AG04450 (cell line): ENCODE measurements at regions not wholly inside any gene's neighbourhood (a gene's known extent, or its start where the extent isn't known, plus 50 kb on each side); places are given as distances from the start of the nearest gene placed in this dataset.

Experiments
- CTCF ChIA-PET: fragments of 300-600, 350-600 bp; formaldehyde crosslinking; extraction: SDS; loops from one replicate; lab custom pipeline; 2022; ENCODE audit warnings: antibody characterized with exemption, inconsistent platforms; lab: Charles Lee
- POLR2A ChIA-PET: fragments of 350-600 bp; formaldehyde crosslinking; extraction: SDS; loops from one replicate; lab custom pipeline; 2021; ENCODE audit warnings: antibody characterized with exemption, inconsistent platforms; lab: Yijun Ruan, JAX
- DNase-seq: peaks from one replicate; pipeline ENCODE4 v3.0.0-alpha.2; 2011; ENCODE audit warnings: low read depth, low spot score
- H3K27ac ChIP-seq: one replicate; pipeline ENCODE4 v1.5.1; 2012; ENCODE audit warnings: low read depth, low read length, control low read depth
- H3K27me3 ChIP-seq: one replicate; pipeline ENCODE4 v1.6.0; 2012; ENCODE audit warnings: low read length; ENCODE audit not compliant: control insufficient read depth, insufficient read depth
- H3K4me3 ChIP-seq: 2 replicates; pipeline ENCODE4 v1.5.1; 2011; ENCODE audit warnings: mild to moderate bottlenecking, low read depth, low read length, control low read depth
- H3K9me3 ChIP-seq: 2 replicates; pipeline ENCODE4 v1.5.1; 2012; ENCODE audit warnings: low read length; ENCODE audit not compliant: control insufficient read depth, insufficient read depth
- TF ChIP-seq, protein P1 (sequence below): IDR thresholded peaks from 2 replicates; pipeline ENCODE4 v1.5.1; 2011; ENCODE audit warnings: low read depth, low read length, control low read depth, inconsistent platforms

DNA sequence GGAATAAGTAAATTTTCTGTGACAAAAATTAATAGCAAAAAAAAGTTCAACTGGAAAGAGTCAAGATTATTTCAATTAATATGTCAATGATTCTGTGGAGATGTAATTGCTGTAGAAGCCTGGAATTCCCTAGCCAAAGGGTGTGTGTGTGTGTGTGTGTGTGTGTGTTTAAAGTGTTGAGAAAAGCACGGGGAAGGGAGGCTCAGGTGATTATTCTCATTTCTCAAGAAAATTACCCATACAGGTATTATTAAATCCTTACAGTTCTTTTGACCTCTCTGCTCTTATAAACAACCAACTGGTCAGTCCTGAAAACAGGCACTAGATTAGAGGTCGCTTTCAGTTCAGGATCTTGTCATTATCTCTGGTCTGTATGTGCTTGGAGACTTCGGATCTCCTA, 129.3 kb upstream of the SASH1 start:
- no peak overlapping the region for H3K27ac ChIP-seq
- TF ChIP-seq, protein P1, sequence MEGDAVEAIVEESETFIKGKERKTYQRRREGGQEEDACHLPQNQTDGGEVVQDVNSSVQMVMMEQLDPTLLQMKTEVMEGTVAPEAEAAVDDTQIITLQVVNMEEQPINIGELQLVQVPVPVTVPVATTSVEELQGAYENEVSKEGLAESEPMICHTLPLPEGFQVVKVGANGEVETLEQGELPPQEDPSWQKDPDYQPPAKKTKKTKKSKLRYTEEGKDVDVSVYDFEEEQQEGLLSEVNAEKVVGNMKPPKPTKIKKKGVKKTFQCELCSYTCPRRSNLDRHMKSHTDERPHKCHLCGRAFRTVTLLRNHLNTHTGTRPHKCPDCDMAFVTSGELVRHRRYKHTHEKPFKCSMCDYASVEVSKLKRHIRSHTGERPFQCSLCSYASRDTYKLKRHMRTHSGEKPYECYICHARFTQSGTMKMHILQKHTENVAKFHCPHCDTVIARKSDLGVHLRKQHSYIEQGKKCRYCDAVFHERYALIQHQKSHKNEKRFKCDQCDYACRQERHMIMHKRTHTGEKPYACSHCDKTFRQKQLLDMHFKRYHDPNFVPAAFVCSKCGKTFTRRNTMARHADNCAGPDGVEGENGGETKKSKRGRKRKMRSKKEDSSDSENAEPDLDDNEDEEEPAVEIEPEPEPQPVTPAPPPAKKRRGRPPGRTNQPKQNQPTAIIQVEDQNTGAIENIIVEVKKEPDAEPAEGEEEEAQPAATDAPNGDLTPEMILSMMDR = no peak
- H3K4me3 ChIP-seq = no peak overlapping the region
- ChIA-PET CTCF (no interaction called here), POLR2A (no interaction called here)
- no peak for DNase-seq
- H3K9me3 ChIP-seq = no peaks in the 10 kb centered on the region
- no peaks in the 10 kb centered on the region for H3K27me3 ChIP-seq

DNA sequence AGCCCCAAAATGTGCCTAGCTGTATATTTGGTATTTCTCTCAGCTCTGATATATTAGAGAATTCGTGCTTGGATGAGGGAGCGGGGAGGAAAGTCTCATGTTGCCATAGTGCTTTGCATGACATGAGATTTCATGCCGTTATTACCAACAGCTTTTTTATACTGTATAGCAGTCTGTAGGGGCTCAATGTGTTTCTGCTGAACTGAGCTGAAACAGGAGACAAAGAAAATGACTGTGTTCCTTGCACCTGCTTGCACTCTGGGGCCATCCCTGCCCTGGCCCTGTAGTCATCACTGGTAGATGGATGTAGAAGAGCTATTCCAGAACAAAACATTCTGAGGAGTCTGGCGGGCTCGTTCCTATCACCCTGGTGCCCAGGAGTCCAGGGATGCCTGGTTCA, 128.0 kb upstream of the SASH1 start:
- no peaks in the 10 kb centered on the region for H3K27me3 ChIP-seq
- CTCF ChIA-PET = interaction anchor here (1.0 to 1.2 kb wide), 2 partner anchors 37 to 70 kb away, joined by 3 to 5 read pairs; no protein-coding TSS in a partner anchor
- TF ChIP-seq, protein P1 = no peak
- no peak overlapping the region for H3K4me3 ChIP-seq
- H3K27ac ChIP-seq = no peak overlapping the region
- H3K9me3 ChIP-seq = no peaks in the 10 kb centered on the region
- DNase-seq = no peak
- POLR2A ChIA-PET = no interaction called here

DNA sequence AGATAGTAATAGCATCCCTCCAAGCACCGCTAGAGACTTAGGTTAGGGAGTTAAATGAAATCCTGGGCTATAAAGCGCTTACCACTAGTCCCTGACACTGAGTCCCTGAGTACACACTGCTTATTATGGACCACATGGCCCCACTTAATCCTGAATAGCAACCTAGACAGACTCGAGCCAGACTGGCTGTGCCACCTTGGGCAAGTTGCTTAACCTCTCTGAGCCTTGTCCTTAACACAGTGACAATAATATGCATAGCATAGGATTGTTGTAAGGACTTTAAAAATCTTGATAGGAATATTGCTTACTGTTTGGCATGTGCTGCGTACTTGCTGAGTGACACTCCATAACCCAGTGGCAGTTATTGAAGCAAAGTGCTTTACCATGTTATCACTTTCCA, 125.6 kb upstream of the SASH1 start:
- TF ChIP-seq, protein P1 = no peak
- CTCF ChIA-PET = no interaction called here
- Histone ChIP-seq H3K9me3 (no peaks in the 10 kb centered on the region), H3K27ac (no peak overlapping the region), H3K4me3 (no peak overlapping the region), H3K27me3 (no peaks in the 10 kb centered on the region)
- no peak for DNase-seq
- POLR2A ChIA-PET = no interaction called here

DNA sequence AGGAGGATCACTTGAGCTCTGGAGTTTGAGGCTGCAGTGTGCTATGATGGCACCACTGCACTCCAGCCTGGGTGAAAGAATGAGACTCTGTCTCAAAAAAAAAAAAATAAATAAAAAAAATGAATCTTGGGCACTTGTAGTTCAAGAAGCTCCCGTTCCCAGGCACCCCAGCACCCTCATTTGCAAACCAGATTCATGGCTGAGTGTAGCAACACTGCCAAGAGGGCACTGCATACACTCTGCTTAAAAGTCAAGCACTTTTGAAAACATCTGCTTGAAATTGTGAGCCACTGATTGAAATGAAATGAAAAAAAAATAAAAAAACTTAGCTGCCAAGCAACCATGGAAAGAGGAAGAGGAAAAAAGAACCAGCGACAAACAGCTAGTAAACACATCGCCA, 124.7 kb upstream of the SASH1 start:
- no peak for DNase-seq
- Histone ChIP-seq H3K4me3 (no peak overlapping the region), H3K9me3 (no peaks in the 10 kb centered on the region), H3K27ac (no peak overlapping the region), H3K27me3 (no peaks in the 10 kb centered on the region)
- ChIA-PET POLR2A (interaction anchor here (0.9 kb wide), 1 partner anchor 33 kb away, joined by 3 read pairs; no protein-coding TSS in a partner anchor), CTCF (interaction anchor here (1.3 kb wide), 2 partner anchors 9 to 40 kb away, joined by 4 to 6 read pairs; no protein-coding TSS in a partner anchor)
- TF ChIP-seq, protein P1 = no peak

DNA sequence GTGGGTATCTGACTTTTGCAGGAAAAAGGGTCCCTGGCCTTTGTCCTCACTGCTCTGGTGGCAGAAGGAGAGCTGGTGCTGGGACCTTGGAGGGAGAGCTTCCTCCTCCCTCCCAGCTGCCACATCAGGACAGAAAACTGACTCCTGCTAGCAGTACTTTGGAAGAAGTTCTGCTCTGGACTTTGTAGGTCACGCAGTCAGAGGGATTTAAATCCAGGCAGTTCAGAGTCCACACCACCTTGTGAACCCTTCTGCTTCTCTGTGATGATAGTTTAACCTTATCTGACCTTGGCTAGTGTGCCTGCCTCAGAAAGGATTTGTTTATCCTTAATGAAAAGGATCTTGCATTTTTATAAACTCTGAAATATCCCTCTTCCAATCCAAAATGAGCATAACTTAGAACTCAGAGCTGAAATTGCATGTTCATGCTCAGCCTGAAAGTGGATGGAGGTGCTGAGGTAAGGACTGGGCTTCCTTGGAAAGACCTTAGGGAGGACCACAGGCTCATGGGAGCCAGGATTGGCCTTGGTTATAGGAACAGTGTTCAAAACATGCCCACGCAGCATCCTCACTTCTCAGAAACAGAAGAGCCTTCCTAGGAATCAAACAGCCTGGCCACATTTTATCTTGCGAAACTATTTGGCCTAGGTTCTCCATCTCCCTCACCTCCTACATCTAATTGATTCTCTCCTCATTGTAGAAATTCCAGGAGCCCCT, 123.9 kb upstream of the SASH1 start:
- CTCF ChIA-PET = interaction anchor here (0.5 to 1.3 kb wide), 3 partner anchors 10 to 41 kb away, joined by 4 to 6 read pairs (median 4); no protein-coding TSS in a partner anchor

More for the DNA sequence above, 123.9 kb upstream of the SASH1 start:
- H3K27me3 ChIP-seq = no peaks in the 10 kb centered on the region
- DNase-seq = no peak
- POLR2A ChIA-PET = interaction anchor here (0.9 kb wide), 1 partner anchor 32 kb away, joined by 3 read pairs; no protein-coding TSS in a partner anchor
- H3K4me3 ChIP-seq = no peak overlapping the region
- no peak overlapping the region for H3K27ac ChIP-seq
- H3K9me3 ChIP-seq = no peaks in the 10 kb centered on the region
- TF ChIP-seq, protein P1 = no peak
